ENCODE measurements at regions not wholly inside any gene's neighbourhood (a gene's known extent, or its start where the extent isn't known, plus 50 kb on each side); places are given as distances from the start of the nearest gene placed in this dataset.

GRCh38 chr4:53777244-53777984 is 186.1 kb upstream of the LNX1 start:
- DNase-seq (ENCODE audit: low read depth, low spot score) = no peak

GRCh38 chr4:53776141-53776540 is 184.9 kb upstream of the LNX1 start:
- DNase-seq (ENCODE audit: low read depth, low spot score) = no peak

GRCh38 chr4:53775381-53775780 is 184.1 kb upstream of the LNX1 start:
- DNase-seq (ENCODE audit: low read depth, low spot score) = no peak

- DNase-seq (ENCODE audit: low read depth, low spot score) = no peak
Observed at GRCh38 chr4:53771326-53771725, 180.0 kb upstream of the LNX1 start.

- no peak for DNase-seq (ENCODE audit: low read depth, low spot score)
Observed at GRCh38 chr4:53767482-53767881, 176.2 kb upstream of the LNX1 start.

- no peak for DNase-seq (ENCODE audit: low read depth, low spot score)
Observed at GRCh38 chr4:53764761-53765490, 173.6 kb upstream of the LNX1 start.

GRCh38 chr4:53763813-53764597 is 172.7 kb upstream of the LNX1 start:
- no peak for DNase-seq (ENCODE audit: low read depth, low spot score)

GRCh38 chr4:53755656-53756055 is 164.4 kb upstream of the LNX1 start:
- no peak for DNase-seq (ENCODE audit: low read depth, low spot score)

GRCh38 chr4:53752124-53752523 is 160.8 kb upstream of the LNX1 start:
- no peak for DNase-seq (ENCODE audit: low read depth, low spot score)

- no peak for DNase-seq (ENCODE audit: low read depth, low spot score)
Observed at GRCh38 chr4:53748328-53748772, 157.1 kb upstream of the LNX1 start.

GRCh38 chr4:53747401-53747800 is 156.1 kb upstream of the LNX1 start:
- DNase-seq (ENCODE audit: low read depth, low spot score) = no peak

GRCh38 chr4:53744446-53745160 is 153.3 kb upstream of the LNX1 start:
- no peak for DNase-seq (ENCODE audit: low read depth, low spot score)

- no peak for DNase-seq (ENCODE audit: low read depth, low spot score)
Observed at GRCh38 chr4:53734584-53735353, 143.5 kb upstream of the LNX1 start.

GRCh38 chr4:53734182-53734581 is 142.9 kb upstream of the LNX1 start:
- no peak for DNase-seq (ENCODE audit: low read depth, low spot score)

GRCh38 chr4:53732661-53733060 is 141.4 kb upstream of the LNX1 start:
- DNase-seq (ENCODE audit: low read depth, low spot score) = no peak

GRCh38 chr4:53730031-53730805 is 138.9 kb upstream of the LNX1 start:
- DNase-seq (ENCODE audit: low read depth, low spot score) = no peak

- no peak for DNase-seq (ENCODE audit: low read depth, low spot score)
Observed at GRCh38 chr4:53722110-53722509, 130.8 kb upstream of the LNX1 start.

- DNase-seq (ENCODE audit: low read depth, low spot score) = no peak
Observed at GRCh38 chr4:53721263-53721662, 130.0 kb upstream of the LNX1 start.

GRCh38 chr4:53720776-53721175 is 129.5 kb upstream of the LNX1 start:
- no peak for DNase-seq (ENCODE audit: low read depth, low spot score)

GRCh38 chr4:53717064-53717549 is 125.8 kb upstream of the LNX1 start:
- no peak for DNase-seq (ENCODE audit: low read depth, low spot score)

Measured in pulmonary artery endothelial cell (primary cell).